Type B pancreatic cell (in vitro differentiated cells): ENCODE measurements at regions not wholly inside any gene's neighbourhood (a gene's known extent, or its start where the extent isn't known, plus 50 kb on each side); places are given as distances from the start of the nearest gene placed in this dataset.

ENCODE experiments used
- DNase-seq: peaks from one replicate; pipeline ENCODE4 v3.0.0; 2021; ENCODE audit warnings: mixed read lengths; ENCODE audit not compliant: unreplicated experiment; ENCODE audit errors: extremely low spot score
- H3K27ac Mint-ChIP-seq: 2 replicates; pipeline ENCODE4 v1.8.0; 2021; ENCODE audit warnings: mild to moderate bottlenecking, mixed read lengths
- H3K27me3 Mint-ChIP-seq: 2 replicates; pipeline ENCODE4 v1.8.0; 2021; ENCODE audit warnings: mixed read lengths
- H3K36me3 Mint-ChIP-seq: 2 replicates; pipeline ENCODE4 v1.8.0; 2021; ENCODE audit warnings: mixed read lengths
- H3K4me1 Mint-ChIP-seq: one replicate; pipeline ENCODE4 v1.8.0; 2021; ENCODE audit warnings: mixed read lengths; ENCODE audit not compliant: unreplicated experiment
- H3K4me3 Mint-ChIP-seq: 2 replicates; pipeline ENCODE4 v1.8.0; 2021; ENCODE audit warnings: mild to moderate bottlenecking, mixed read lengths
- H3K9me3 Mint-ChIP-seq: 2 replicates; pipeline ENCODE4 v1.8.0; 2021; ENCODE audit warnings: mixed read lengths
- TF ChIP-seq, protein P1 (sequence below): fragments of 200-600 bp; sonication (generic); conservative IDR thresholded peaks from 2 replicates; pipeline ENCODE4 v1.5.0; 2021; ENCODE audit warnings: antibody characterized with exemption, mild to moderate bottlenecking

GRCh38 chr21:34298534-34299167, 65.2 kb upstream of the KCNE2 start:
- Mint-ChIP-seq H3K9me3 (no peaks in the 10 kb centered on the region), H3K27me3 (peaks cover 3% of the 10 kb centered on the region), H3K27ac (no peak overlapping the region)

DNA sequence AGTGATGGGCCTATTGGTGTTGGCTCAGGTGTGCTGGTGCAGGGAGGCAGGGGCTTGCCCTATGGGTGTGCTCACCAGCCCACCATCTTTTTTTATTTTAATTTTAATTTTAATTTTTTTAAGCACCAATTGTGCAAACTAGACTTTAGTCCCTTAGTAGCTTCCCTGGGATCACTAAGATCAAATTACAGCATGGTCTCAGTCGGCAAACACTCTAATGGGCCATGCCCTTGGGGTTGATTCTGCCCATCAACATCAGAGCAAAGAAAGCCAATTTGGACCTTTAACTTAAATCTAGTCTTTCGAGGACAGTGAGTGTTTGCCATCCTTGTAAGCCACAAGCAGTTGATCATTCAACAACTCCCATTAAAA, 64.7 kb upstream of the KCNE2 start:
- TF ChIP-seq, protein P1, sequence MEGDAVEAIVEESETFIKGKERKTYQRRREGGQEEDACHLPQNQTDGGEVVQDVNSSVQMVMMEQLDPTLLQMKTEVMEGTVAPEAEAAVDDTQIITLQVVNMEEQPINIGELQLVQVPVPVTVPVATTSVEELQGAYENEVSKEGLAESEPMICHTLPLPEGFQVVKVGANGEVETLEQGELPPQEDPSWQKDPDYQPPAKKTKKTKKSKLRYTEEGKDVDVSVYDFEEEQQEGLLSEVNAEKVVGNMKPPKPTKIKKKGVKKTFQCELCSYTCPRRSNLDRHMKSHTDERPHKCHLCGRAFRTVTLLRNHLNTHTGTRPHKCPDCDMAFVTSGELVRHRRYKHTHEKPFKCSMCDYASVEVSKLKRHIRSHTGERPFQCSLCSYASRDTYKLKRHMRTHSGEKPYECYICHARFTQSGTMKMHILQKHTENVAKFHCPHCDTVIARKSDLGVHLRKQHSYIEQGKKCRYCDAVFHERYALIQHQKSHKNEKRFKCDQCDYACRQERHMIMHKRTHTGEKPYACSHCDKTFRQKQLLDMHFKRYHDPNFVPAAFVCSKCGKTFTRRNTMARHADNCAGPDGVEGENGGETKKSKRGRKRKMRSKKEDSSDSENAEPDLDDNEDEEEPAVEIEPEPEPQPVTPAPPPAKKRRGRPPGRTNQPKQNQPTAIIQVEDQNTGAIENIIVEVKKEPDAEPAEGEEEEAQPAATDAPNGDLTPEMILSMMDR = no peak
- peaks cover 3% of the 10 kb centered on the region for H3K27me3 Mint-ChIP-seq
- H3K27ac Mint-ChIP-seq = no peak overlapping the region
- H3K4me1 Mint-ChIP-seq = no peaks in the 10 kb centered on the region
- no peaks in the 10 kb centered on the region for H3K9me3 Mint-ChIP-seq
- H3K4me3 Mint-ChIP-seq = no peak overlapping the region
- DNase-seq = no peak
- H3K36me3 Mint-ChIP-seq = no peaks in the 10 kb centered on the region

More at GRCh38 chr21:34298534-34299167, 65.2 kb upstream of the KCNE2 start:
- TF ChIP-seq, protein P1 = no peak
- no peaks in the 10 kb centered on the region for H3K4me1 Mint-ChIP-seq
- no peak overlapping the region for H3K4me3 Mint-ChIP-seq
- no peaks in the 10 kb centered on the region for H3K36me3 Mint-ChIP-seq
- DNase-seq = no peak

GRCh38 chr21:34302521-34302920, 61.3 kb upstream of the KCNE2 start:
- Mint-ChIP-seq H3K27ac (no peak overlapping the region), H3K36me3 (no peaks in the 10 kb centered on the region), H3K4me3 (no peak overlapping the region), H3K27me3 (no peaks in the 10 kb centered on the region), H3K9me3 (no peaks in the 10 kb centered on the region), H3K4me1 (no peaks in the 10 kb centered on the region)
- DNase-seq = no peak
- TF ChIP-seq, protein P1 = no peak

- Mint-ChIP-seq H3K27ac (no peak overlapping the region), H3K27me3 (no peaks in the 10 kb centered on the region)
Measured at GRCh38 chr21:34305605-34306604, 57.9 kb upstream of the KCNE2 start.

GRCh38 chr21:34307991-34308532, 55.7 kb upstream of the KCNE2 start:
- no peaks in the 10 kb centered on the region for H3K36me3 Mint-ChIP-seq
- H3K27me3 Mint-ChIP-seq = no peaks in the 10 kb centered on the region
- H3K9me3 Mint-ChIP-seq = no peaks in the 10 kb centered on the region

More at GRCh38 chr21:34305605-34306604, 57.9 kb upstream of the KCNE2 start:
- Mint-ChIP-seq H3K4me3 (no peak overlapping the region), H3K36me3 (no peaks in the 10 kb centered on the region), H3K9me3 (no peaks in the 10 kb centered on the region), H3K4me1 (no peaks in the 10 kb centered on the region)
- TF ChIP-seq, protein P1 = no peak
- no peak for DNase-seq

More at GRCh38 chr21:34307991-34308532, 55.7 kb upstream of the KCNE2 start:
- TF ChIP-seq, protein P1 = no peak
- no peaks in the 10 kb centered on the region for H3K4me1 Mint-ChIP-seq
- H3K27ac Mint-ChIP-seq = no peak overlapping the region
- DNase-seq = no peak
- H3K4me3 Mint-ChIP-seq = no peak overlapping the region
